ENCODE measurements at regions not wholly inside any gene's neighbourhood (a gene's known extent, or its start where the extent isn't known, plus 50 kb on each side); places are given as distances from the start of the nearest gene placed in this dataset.

DNA sequence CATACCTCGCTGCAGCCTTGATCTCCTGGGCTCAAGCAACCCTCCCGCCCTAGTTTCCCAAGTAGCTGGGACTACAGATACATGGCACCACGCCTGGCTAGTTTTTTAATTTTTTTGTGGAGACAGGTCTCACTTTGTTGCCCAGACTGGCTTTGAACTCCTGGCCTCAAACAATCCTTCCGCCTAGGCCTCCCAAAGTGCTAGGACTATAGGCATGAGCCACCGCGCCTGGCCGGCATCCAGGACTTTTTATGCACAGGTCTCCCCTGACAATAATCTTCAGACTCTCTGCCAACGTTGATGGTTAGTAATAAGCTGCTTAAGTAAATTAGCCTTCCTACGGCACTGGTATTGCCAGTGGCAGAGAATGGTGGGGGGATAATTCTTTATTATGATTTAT, 110.5 kb upstream of the MTHFD1L start:
- TF ChIP-seq, protein P1, sequence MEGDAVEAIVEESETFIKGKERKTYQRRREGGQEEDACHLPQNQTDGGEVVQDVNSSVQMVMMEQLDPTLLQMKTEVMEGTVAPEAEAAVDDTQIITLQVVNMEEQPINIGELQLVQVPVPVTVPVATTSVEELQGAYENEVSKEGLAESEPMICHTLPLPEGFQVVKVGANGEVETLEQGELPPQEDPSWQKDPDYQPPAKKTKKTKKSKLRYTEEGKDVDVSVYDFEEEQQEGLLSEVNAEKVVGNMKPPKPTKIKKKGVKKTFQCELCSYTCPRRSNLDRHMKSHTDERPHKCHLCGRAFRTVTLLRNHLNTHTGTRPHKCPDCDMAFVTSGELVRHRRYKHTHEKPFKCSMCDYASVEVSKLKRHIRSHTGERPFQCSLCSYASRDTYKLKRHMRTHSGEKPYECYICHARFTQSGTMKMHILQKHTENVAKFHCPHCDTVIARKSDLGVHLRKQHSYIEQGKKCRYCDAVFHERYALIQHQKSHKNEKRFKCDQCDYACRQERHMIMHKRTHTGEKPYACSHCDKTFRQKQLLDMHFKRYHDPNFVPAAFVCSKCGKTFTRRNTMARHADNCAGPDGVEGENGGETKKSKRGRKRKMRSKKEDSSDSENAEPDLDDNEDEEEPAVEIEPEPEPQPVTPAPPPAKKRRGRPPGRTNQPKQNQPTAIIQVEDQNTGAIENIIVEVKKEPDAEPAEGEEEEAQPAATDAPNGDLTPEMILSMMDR (IDR thresholded peaks at IDR 0.05; ENCODE audit: poor library complexity): no peak
- TF ChIP-seq EZH2 (IDR thresholded peaks at IDR 0.05; ENCODE audit: borderline replicate concordance) (no peak), EZH2phosphoT487 (IDR thresholded peaks at IDR 0.05; ENCODE audit: low read depth, severe bottlenecking, unreplicated experiment) (no peak)

All from hepatocyte (in vitro differentiated cells).